GM12878 (cell line): ENCODE measurements at regions not wholly inside any gene's neighbourhood (a gene's known extent, or its start where the extent isn't known, plus 50 kb on each side); places are given as distances from the start of the nearest gene placed in this dataset.

Source experiments
- ATAC-seq: fragments of 200-7000 bp; cut with Tn5 transposase; 3 replicates; pipeline ENCODE4 v1.9.1; 2020; ENCODE audit warnings: mild to moderate bottlenecking, moderate library complexity
- BruUV-seq: library from RNA; stranded (reverse); fragments of 400-500 nt; replicated peaks from 2 replicates; lab custom pipeline; 2021; lab: Mats Ljungman, UMichigan
- CTCF ChIA-PET: fragments of 300-600 bp; sonication (Branson Sonifier 250); formaldehyde crosslinking; extraction: SDS; loops from one replicate; lab custom pipeline; 2021; ENCODE audit warnings: inconsistent platforms; lab: Yijun Ruan, JAX
- POLR2A ChIA-PET: fragments of 350-600 bp; formaldehyde crosslinking; extraction: SDS; loops from one replicate; lab custom pipeline; 2021; ENCODE audit warnings: inconsistent platforms; lab: Charles Lee
- RAD21 ChIA-PET: fragments of 300-600 bp; sonication (Branson Sonifier 250); formaldehyde crosslinking; loops from one replicate; lab custom pipeline; 2023; ENCODE audit warnings: antibody characterized with exemption; ENCODE audit not compliant: unreplicated experiment; lab: Charles Lee
- SMC1A ChIA-PET: fragments of 300-600 bp; sonication (Branson Sonifier 250); formaldehyde crosslinking; loops from one replicate; lab custom pipeline; 2023; ENCODE audit not compliant: unreplicated experiment, uncharacterized antibody; lab: Charles Lee
- DNase-seq: peaks from one replicate; pipeline ENCODE4 v3.0.0-alpha.2; 2011; ENCODE audit warnings: low read depth, low spot score
- FAIRE-seq: peaks from 3 replicates; lab custom pipeline; 2011; peaks lifted over from hg19 to GRCh38; lab: Jason Lieb, UNC
- H2AFZ ChIP-seq: 2 replicates; pipeline ENCODE4 v1.6.0; 2011; ENCODE audit warnings: low read depth, low read length, control low read depth; ENCODE audit not compliant: control insufficient read depth
- H3K27ac ChIP-seq: 2 replicates; pipeline ENCODE4 v1.5.1; 2011; ENCODE audit warnings: control low read depth; ENCODE audit not compliant: control insufficient read depth, insufficient read depth
- H3K27me3 ChIP-seq, 2 experiments: replicated peaks in 1 of 2; 2 replicates each; pipeline versions ENCODE4 v1.6.0 to v1.6.1; 2011; ENCODE audit warnings: low read length in 1 of 2; ENCODE audit not compliant: control insufficient read depth in 2 of 2, insufficient read depth in 2 of 2
- H3K36me3 ChIP-seq, 2 experiments: 2 replicates each; pipeline ENCODE4 v1.5.1; 2011; ENCODE audit warnings: low read length in 1 of 2; ENCODE audit not compliant: control insufficient read depth in 2 of 2, insufficient read depth in 2 of 2
- H3K4me1 ChIP-seq: 2 replicates; pipeline ENCODE4 v1.6.1; 2011; ENCODE audit warnings: mild to moderate bottlenecking, low read length, moderate library complexity, mixed read lengths; ENCODE audit not compliant: control insufficient read depth, insufficient read depth
- H3K4me2 ChIP-seq: 2 replicates; pipeline ENCODE4 v1.6.0; 2011; ENCODE audit warnings: control low read depth; ENCODE audit not compliant: control insufficient read depth, insufficient read depth
- H3K4me3 ChIP-seq: fragments of 200-600 bp; sonication (generic); 2 replicates; pipeline ENCODE4 v1.5.1; 2016
- H3K79me2 ChIP-seq: 2 replicates; pipeline ENCODE4 v1.6.0; 2011; ENCODE audit warnings: low read length; ENCODE audit not compliant: control insufficient read depth, insufficient read depth
- H3K9ac ChIP-seq: 2 replicates; pipeline ENCODE4 v1.8.0; 2011; ENCODE audit warnings: low read length, control low read depth, mixed read lengths; ENCODE audit not compliant: control insufficient read depth, insufficient read depth
- H3K9me3 ChIP-seq: replicated peaks from 3 replicates; pipeline ENCODE4 v1.5.1; 2011; ENCODE audit warnings: mild to moderate bottlenecking, low read length; ENCODE audit not compliant: control insufficient read depth, insufficient read depth
- H4K20me1 ChIP-seq: 2 replicates; pipeline ENCODE4 v1.6.0; 2011; ENCODE audit not compliant: control insufficient read depth, insufficient read depth
- HDAC2 ChIP-seq: fragments of 200-600 bp; sonication (generic); IDR thresholded peaks from 2 replicates; pipeline ENCODE4 v1.6.1; 2017
- LARP7 ChIP-seq: fragments of 450-650 bp; IDR thresholded peaks from 2 replicates; pipeline ENCODE4 v1.6.1; 2017; ENCODE audit warnings: mild to moderate bottlenecking
- NRF1 ChIP-seq: conservative IDR thresholded peaks from 2 replicates; pipeline ENCODE4 v1.6.1; 2011; ENCODE audit warnings: mild to moderate bottlenecking, low read depth, low read length, improper control_type of control experiment
- PAX8 ChIP-seq: fragments of 450-650 bp; IDR thresholded peaks from 2 replicates; pipeline ENCODE4 v1.6.1; 2017; ENCODE audit warnings: mild to moderate bottlenecking, moderate library complexity
- POLR2A ChIP-seq: IDR thresholded peaks from 2 replicates; pipeline ENCODE4 v1.6.1; 2011; ENCODE audit warnings: low read depth, mild to moderate bottlenecking, low read length
- YY1 ChIP-seq: IDR thresholded peaks from 2 replicates; pipeline ENCODE4 v1.6.1; 2011; ENCODE audit warnings: low read depth, mild to moderate bottlenecking, low read length
- WGBS: methylation state at CpG from one replicate; pipeline ENCODE4 v1.1.6; 2016; ENCODE audit warnings: low lambda C conversion rate; ENCODE audit not compliant: insufficient replicate concordance, insufficient coverage; ENCODE audit errors: missing lambda C conversion rate; 5-methylcytosine and 5-hydroxymethylcytosine counted together
- in situ Hi-C: fragments of 300-500 bp; cut with MboI; formaldehyde crosslinking; loops from 9 replicates; pipeline ENCODE4 v1.14.3; 2018; ENCODE audit warnings: mixed read lengths
- intact Hi-C: fragments of 100-400 bp; cut with micrococcal nuclease; formaldehyde crosslinking; loops from one replicate; pipeline ENCODE4 v1.14.2; 2022; ENCODE audit not compliant: unreplicated experiment
- TF ChIP-seq, protein P1 (sequence below): IDR thresholded peaks from 2 replicates; pipeline ENCODE4 v1.6.1; 2012; ENCODE audit warnings: improper control_type of control experiment, low read depth, low read length; ENCODE audit not compliant: insufficient replicate concordance
- TF ChIP-seq, protein P2 (sequence below): IDR thresholded peaks from 2 replicates; pipeline ENCODE4 v1.6.1; 2011; ENCODE audit warnings: low read depth, low read length, improper control_type of control experiment, borderline replicate concordance

DNA sequence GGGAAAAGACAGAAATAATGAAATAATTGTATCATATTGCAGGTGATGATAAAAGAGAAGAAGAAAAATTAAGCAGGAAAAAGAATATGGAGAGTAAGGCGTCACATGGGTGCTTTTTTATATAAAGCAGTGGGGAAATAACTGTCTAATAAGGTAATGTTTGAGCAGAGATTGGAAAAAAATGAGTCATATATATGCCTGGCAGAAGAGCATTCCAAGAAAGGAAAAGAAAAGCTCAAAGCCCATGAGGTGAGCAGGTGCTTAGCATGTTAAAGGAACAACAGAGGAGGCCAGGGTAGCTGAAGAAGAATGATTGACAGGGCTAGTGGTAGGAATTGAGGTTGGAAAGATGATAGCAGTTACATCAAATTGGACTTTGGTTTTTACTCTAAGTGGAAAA, 739.5 kb downstream of the SORCS1 start (continued):
- TF ChIP-seq, protein P1, sequence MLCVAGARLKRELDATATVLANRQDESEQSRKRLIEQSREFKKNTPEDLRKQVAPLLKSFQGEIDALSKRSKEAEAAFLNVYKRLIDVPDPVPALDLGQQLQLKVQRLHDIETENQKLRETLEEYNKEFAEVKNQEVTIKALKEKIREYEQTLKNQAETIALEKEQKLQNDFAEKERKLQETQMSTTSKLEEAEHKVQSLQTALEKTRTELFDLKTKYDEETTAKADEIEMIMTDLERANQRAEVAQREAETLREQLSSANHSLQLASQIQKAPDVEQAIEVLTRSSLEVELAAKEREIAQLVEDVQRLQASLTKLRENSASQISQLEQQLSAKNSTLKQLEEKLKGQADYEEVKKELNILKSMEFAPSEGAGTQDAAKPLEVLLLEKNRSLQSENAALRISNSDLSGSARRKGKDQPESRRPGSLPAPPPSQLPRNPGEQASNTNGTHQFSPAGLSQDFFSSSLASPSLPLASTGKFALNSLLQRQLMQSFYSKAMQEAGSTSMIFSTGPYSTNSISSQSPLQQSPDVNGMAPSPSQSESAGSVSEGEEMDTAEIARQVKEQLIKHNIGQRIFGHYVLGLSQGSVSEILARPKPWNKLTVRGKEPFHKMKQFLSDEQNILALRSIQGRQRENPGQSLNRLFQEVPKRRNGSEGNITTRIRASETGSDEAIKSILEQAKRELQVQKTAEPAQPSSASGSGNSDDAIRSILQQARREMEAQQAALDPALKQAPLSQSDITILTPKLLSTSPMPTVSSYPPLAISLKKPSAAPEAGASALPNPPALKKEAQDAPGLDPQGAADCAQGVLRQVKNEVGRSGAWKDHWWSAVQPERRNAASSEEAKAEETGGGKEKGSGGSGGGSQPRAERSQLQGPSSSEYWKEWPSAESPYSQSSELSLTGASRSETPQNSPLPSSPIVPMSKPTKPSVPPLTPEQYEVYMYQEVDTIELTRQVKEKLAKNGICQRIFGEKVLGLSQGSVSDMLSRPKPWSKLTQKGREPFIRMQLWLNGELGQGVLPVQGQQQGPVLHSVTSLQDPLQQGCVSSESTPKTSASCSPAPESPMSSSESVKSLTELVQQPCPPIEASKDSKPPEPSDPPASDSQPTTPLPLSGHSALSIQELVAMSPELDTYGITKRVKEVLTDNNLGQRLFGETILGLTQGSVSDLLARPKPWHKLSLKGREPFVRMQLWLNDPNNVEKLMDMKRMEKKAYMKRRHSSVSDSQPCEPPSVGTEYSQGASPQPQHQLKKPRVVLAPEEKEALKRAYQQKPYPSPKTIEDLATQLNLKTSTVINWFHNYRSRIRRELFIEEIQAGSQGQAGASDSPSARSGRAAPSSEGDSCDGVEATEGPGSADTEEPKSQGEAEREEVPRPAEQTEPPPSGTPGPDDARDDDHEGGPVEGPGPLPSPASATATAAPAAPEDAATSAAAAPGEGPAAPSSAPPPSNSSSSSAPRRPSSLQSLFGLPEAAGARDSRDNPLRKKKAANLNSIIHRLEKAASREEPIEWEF, result no peak

DNA sequence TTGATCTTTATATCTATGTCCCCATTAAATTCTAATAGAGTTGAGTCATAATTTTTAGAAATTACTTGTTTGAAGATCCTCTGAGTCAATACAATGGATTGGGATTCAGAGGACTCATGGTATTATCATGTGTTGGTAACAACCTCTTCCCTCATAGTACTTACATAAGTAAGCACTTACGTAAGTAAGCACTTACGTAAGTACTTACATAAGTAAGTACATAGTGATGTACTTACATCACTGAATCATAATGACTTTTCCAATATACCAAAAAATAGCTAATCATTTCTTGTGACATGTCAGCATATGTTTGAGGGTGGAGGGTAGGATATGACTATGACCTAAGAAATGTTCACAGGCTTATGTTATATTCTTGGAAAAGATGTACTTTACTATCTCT, 740.5 kb downstream of the SORCS1 start:
- ChIA-PET SMC1A (no interaction called here), CTCF (no interaction called here), POLR2A (no interaction called here), RAD21 (no interaction called here)
- no TSS peak for BruUV-seq
- H3K9me3 ChIP-seq, result no peaks in the 10 kb centered on the region
- no peak for ATAC-seq
- H3K36me3 ChIP-seq, result no peaks in the 10 kb centered on the region
- H3K27me3 ChIP-seq, result no peaks in the 10 kb centered on the region
- no peak overlapping the region for H3K4me2 ChIP-seq
- 80% methylated on average over 2 of the region's 2 CpGs for WGBS
- H3K9ac ChIP-seq, result no peak overlapping the region
- no peaks in the 10 kb centered on the region for H4K20me1 ChIP-seq
- in situ Hi-C loops, result no loop called here
- intact Hi-C loops, result no loop called here
- TF ChIP-seq PAX8 (no peak), YY1 (no peak), HDAC2 (no peak), POLR2A (no peak), NRF1 (no peak), LARP7 (no peak)
- TF ChIP-seq, protein P2, sequence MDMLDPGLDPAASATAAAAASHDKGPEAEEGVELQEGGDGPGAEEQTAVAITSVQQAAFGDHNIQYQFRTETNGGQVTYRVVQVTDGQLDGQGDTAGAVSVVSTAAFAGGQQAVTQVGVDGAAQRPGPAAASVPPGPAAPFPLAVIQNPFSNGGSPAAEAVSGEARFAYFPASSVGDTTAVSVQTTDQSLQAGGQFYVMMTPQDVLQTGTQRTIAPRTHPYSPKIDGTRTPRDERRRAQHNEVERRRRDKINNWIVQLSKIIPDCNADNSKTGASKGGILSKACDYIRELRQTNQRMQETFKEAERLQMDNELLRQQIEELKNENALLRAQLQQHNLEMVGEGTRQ, result no peak
- TF ChIP-seq, protein P1, result no peak
- H3K27ac ChIP-seq, result no peak overlapping the region
- no peak for FAIRE-seq
- no peak for DNase-seq
- no peaks in the 10 kb centered on the region for H3K79me2 ChIP-seq
- no peak overlapping the region for H3K4me3 ChIP-seq
- H2AFZ ChIP-seq, result no peak overlapping the region
- H3K4me1 ChIP-seq, result no peaks in the 10 kb centered on the region
